H1 (cell line): ENCODE measurements at regions not wholly inside any gene's neighbourhood (a gene's known extent, or its start where the extent isn't known, plus 50 kb on each side); places are given as distances from the start of the nearest gene placed in this dataset.

ENCODE experiments used
- CTCF ChIA-PET: fragments of 300-600 bp; sonication (Branson Sonifier 250); formaldehyde crosslinking; loops from one replicate; lab custom pipeline; 2021; ENCODE audit not compliant: partially characterized antibody; lab: Charles Lee
- POLR2A ChIA-PET: fragments of 300-600 bp; sonication (Branson Sonifier 250); formaldehyde crosslinking; loops from one replicate; lab custom pipeline; 2021; ENCODE audit warnings: inconsistent platforms; ENCODE audit not compliant: partially characterized antibody; lab: Charles Lee
- DNase-seq, 2 experiments: peaks; one replicate each; pipeline versions ENCODE4 v3.0.0 to v3.0.0-alpha.2; 2010 to 2022; ENCODE audit warnings: low spot score in 2 of 2, low read depth in 1 of 2, mixed read lengths in 1 of 2
- FAIRE-seq: peaks from 2 replicates; lab custom pipeline; 2011; peaks lifted over from hg19 to GRCh38; lab: Jason Lieb, UNC
- H2AFZ ChIP-seq: 2 replicates; pipeline ENCODE4 v1.8.1; 2012; ENCODE audit warnings: low read length, inconsistent platforms
- H2AK5ac ChIP-seq: 2 replicates; pipeline ENCODE4 v1.6.1; 2013; ENCODE audit warnings: low read depth, low read length
- H2BK120ac ChIP-seq: replicated peaks from 2 replicates; pipeline ENCODE3; 2013; ENCODE audit warnings: low read depth, low read length, inconsistent platforms
- H2BK12ac ChIP-seq: 2 replicates; pipeline ENCODE4 v1.6.1; 2013; ENCODE audit warnings: low read depth, low read length
- H2BK15ac ChIP-seq: 2 replicates; pipeline ENCODE4 v1.6.1; 2013; ENCODE audit warnings: low read length
- H2BK20ac ChIP-seq: 2 replicates; pipeline ENCODE4 v1.6.1; 2013; ENCODE audit warnings: low read length
- H2BK5ac ChIP-seq: 2 replicates; pipeline ENCODE4 v1.6.1; 2013; ENCODE audit warnings: low read depth, low read length
- H3K14ac ChIP-seq: 2 replicates; pipeline ENCODE4 v1.6.1; 2013; ENCODE audit warnings: inconsistent platforms; ENCODE audit not compliant: insufficient read length
- H3K18ac ChIP-seq: 2 replicates; pipeline ENCODE4 v1.6.1; 2013; ENCODE audit warnings: low read length; ENCODE audit errors: extremely low read depth
- H3K23ac ChIP-seq: 2 replicates; pipeline ENCODE4 v1.6.1; 2013; ENCODE audit warnings: inconsistent platforms; ENCODE audit not compliant: insufficient read length
- H3K23me2 ChIP-seq: 2 replicates; pipeline ENCODE4 v1.6.1; 2013; ENCODE audit warnings: low read depth, low read length
- H3K27ac ChIP-seq: 2 replicates; pipeline ENCODE4 v1.6.1; 2011; ENCODE audit warnings: low read depth, low read length, inconsistent platforms
- H3K27me3 ChIP-seq, 4 experiments: replicated peaks in 1 of 4; 1 replicate in 1 of 4; 2 replicates in 3 of 4; pipeline versions ENCODE4 v1.6.1 to v1.8.1; 2011 to 2013; ENCODE audit warnings: low read length in 3 of 4, mild to moderate bottlenecking in 3 of 4, inconsistent platforms in 2 of 4, mixed read lengths in 2 of 4, moderate library complexity in 1 of 4; ENCODE audit not compliant: control insufficient read depth in 3 of 4, insufficient read depth in 3 of 4; ENCODE audit errors: extremely low read depth in 1 of 4
- H3K36me3 ChIP-seq, 4 experiments: 2 replicates each; pipeline versions ENCODE4 v1.6.1 to v1.8.1; 2011 to 2013; ENCODE audit warnings: mild to moderate bottlenecking in 4 of 4, low read length in 3 of 4, moderate library complexity in 2 of 4, control low read depth in 1 of 4, inconsistent platforms in 1 of 4; ENCODE audit not compliant: insufficient read depth in 4 of 4, control insufficient read depth in 2 of 4
- H3K4ac ChIP-seq: replicated peaks from 2 replicates; pipeline ENCODE3; 2013; ENCODE audit warnings: low read length, low read depth, mixed read lengths, inconsistent platforms; ENCODE audit not compliant: insufficient read length
- H3K4me1 ChIP-seq, 4 experiments: replicated peaks in 1 of 4; 1 replicate in 1 of 4; 2 replicates in 3 of 4; pipeline versions ENCODE4 v1.6.1 to v1.8.1; 2011 to 2013; ENCODE audit warnings: low read length in 3 of 4, inconsistent platforms in 2 of 4, mixed read lengths in 1 of 4; ENCODE audit not compliant: insufficient read depth in 4 of 4, control insufficient read depth in 3 of 4
- H3K4me2 ChIP-seq, 2 experiments: 2 replicates each; pipeline versions ENCODE4 v1.6.1 to v1.8.1; 2011 to 2013; ENCODE audit warnings: low read depth in 2 of 2, low read length in 2 of 2, control low read depth in 1 of 2, inconsistent platforms in 1 of 2, mild to moderate bottlenecking in 1 of 2; ENCODE audit not compliant: insufficient read depth in 1 of 2
- H3K4me3 ChIP-seq, 4 experiments: fragments of 200-600, 300-600 bp in 1 of 4; sonication (generic), shearing (Covaris generic), sonication (Bioruptor Twin) in 1 of 4; 2 replicates each; pipeline versions ENCODE4 v1.5.1 to v1.8.1; 2011 to 2016; ENCODE audit warnings: low read length in 4 of 4, low read depth in 3 of 4, control low read depth in 2 of 4, inconsistent platforms in 2 of 4, mild to moderate bottlenecking in 2 of 4, mixed read lengths in 1 of 4, moderate library complexity in 1 of 4; ENCODE audit not compliant: insufficient read depth in 2 of 4; ENCODE audit errors: extremely low read depth in 1 of 4
- H3K56ac ChIP-seq: replicated peaks from 2 replicates; pipeline ENCODE3; 2013; ENCODE audit warnings: low read depth, mild to moderate bottlenecking, mixed read lengths, low read length, inconsistent platforms; ENCODE audit not compliant: insufficient read length
- H3K79me1 ChIP-seq: 2 replicates; pipeline ENCODE4 v1.6.1; 2013; ENCODE audit warnings: low read depth, low read length, control low read depth
- H3K79me2 ChIP-seq, 2 experiments: 2 replicates each; pipeline versions ENCODE4 v1.6.1 to v1.8.1; 2012 to 2013; ENCODE audit warnings: low read length in 2 of 2, mild to moderate bottlenecking in 2 of 2, inconsistent platforms in 1 of 2; ENCODE audit not compliant: insufficient read depth in 2 of 2, control insufficient read depth in 1 of 2
- H3K9ac ChIP-seq, 4 experiments: replicated peaks in 1 of 4; 1 replicate in 1 of 4; 2 replicates in 3 of 4; pipeline versions ENCODE4 v1.6.1 to v1.8.1; 2011 to 2013; ENCODE audit warnings: low read depth in 3 of 4, low read length in 3 of 4, control low read depth in 2 of 4, mild to moderate bottlenecking in 2 of 4, moderate library complexity in 2 of 4, inconsistent platforms in 1 of 4; ENCODE audit errors: extremely low read depth in 1 of 4
- H3K9me3 ChIP-seq, 2 experiments: 2 replicates each; pipeline versions ENCODE4 v1.6.1 to v1.8.1; 2012 to 2013; ENCODE audit warnings: mild to moderate bottlenecking in 2 of 2, moderate library complexity in 2 of 2, control low read depth in 1 of 2, inconsistent platforms in 1 of 2, low read depth in 1 of 2, low read length in 1 of 2, mixed read lengths in 1 of 2; ENCODE audit not compliant: insufficient read depth in 2 of 2
- H4K20me1 ChIP-seq, 2 experiments: replicated peaks in 1 of 2; 2 replicates each; pipeline versions ENCODE3 to v1.8.1; 2011 to 2013; ENCODE audit warnings: inconsistent platforms in 2 of 2, low read length in 2 of 2, mild to moderate bottlenecking in 1 of 2; ENCODE audit not compliant: insufficient read depth in 2 of 2, control insufficient read depth in 1 of 2
- H4K5ac ChIP-seq: 2 replicates; pipeline ENCODE4 v1.6.1; 2013; ENCODE audit warnings: low read length, low read depth, mixed read lengths, inconsistent platforms; ENCODE audit not compliant: insufficient read length
- H4K8ac ChIP-seq: 2 replicates; pipeline ENCODE4 v1.8.0; 2013; ENCODE audit warnings: mild to moderate bottlenecking, moderate library complexity, low read length, inconsistent platforms; ENCODE audit not compliant: insufficient read depth; ENCODE audit errors: extremely low read depth
- H4K91ac ChIP-seq: replicated peaks from 2 replicates; pipeline ENCODE3; 2013; ENCODE audit warnings: low read length, mixed read lengths, inconsistent platforms; ENCODE audit not compliant: insufficient read length
- NRF1 ChIP-seq: IDR thresholded peaks from 2 replicates; pipeline ENCODE4 v1.6.1; 2011; ENCODE audit warnings: mild to moderate bottlenecking, low read depth, low read length, improper control_type of control experiment
- SAP30 ChIP-seq: fragments of 300-600 bp; sonication (generic); IDR thresholded peaks from 2 replicates; pipeline ENCODE4 v1.7.1; 2012; ENCODE audit warnings: low read length, moderate library complexity, mild to moderate bottlenecking, inconsistent platforms; ENCODE audit not compliant: insufficient read depth, insufficient replicate concordance
- SIN3A ChIP-seq, 2 experiments: IDR thresholded peaks in 1 of 2; conservative IDR thresholded peaks in 1 of 2; 2 replicates each; pipeline ENCODE4 v1.6.1; 2011 to 2012; ENCODE audit warnings: low read length in 2 of 2, improper control_type of control experiment in 1 of 2, low read depth in 1 of 2, mild to moderate bottlenecking in 1 of 2
- WGBS, 2 experiments: shearing (Covaris generic) in 1 of 2; methylation state at CpG; one replicate each; pipeline versions ENCODE4 v1.1.6 to v1.1.7; 2013 to 2015; ENCODE audit warnings: low lambda C conversion rate in 2 of 2, mixed read lengths in 2 of 2, inconsistent platforms in 1 of 2, low coverage in 1 of 2, missing lambda C conversion rate in 1 of 2; ENCODE audit not compliant: insufficient replicate concordance in 2 of 2, insufficient coverage in 1 of 2, insufficient read length in 1 of 2; ENCODE audit errors: extremely low coverage in 1 of 2, missing lambda C conversion rate in 1 of 2; 5-methylcytosine and 5-hydroxymethylcytosine counted together
- TF ChIP-seq, protein P1 (sequence below): IDR thresholded peaks from 2 replicates; pipeline ENCODE4 v1.6.1; 2011; ENCODE audit warnings: low read length, improper control_type of control experiment

- no peak overlapping the region for H3K9ac ChIP-seq
- H4K5ac ChIP-seq: no peak overlapping the region
- no peak for FAIRE-seq
- no peaks in the 10 kb centered on the region for H4K20me1 ChIP-seq
- H3K36me3 ChIP-seq: no peaks in the 10 kb centered on the region; a peak in 2 of 8 replicates
- no peak overlapping the region for H3K4ac ChIP-seq
- H3K23ac ChIP-seq: no peak overlapping the region
- TF ChIP-seq NRF1: no peak
- no peak for TF ChIP-seq SAP30
- TF ChIP-seq SIN3A (conservative IDR thresholded peaks at IDR 0.05 in 1 of 2, IDR thresholded peaks at IDR 0.05 in 1 of 2; ENCODE audit: low read depth in 1 of 2, low read length in 2 of 2): no peak
- TF ChIP-seq, protein P1, sequence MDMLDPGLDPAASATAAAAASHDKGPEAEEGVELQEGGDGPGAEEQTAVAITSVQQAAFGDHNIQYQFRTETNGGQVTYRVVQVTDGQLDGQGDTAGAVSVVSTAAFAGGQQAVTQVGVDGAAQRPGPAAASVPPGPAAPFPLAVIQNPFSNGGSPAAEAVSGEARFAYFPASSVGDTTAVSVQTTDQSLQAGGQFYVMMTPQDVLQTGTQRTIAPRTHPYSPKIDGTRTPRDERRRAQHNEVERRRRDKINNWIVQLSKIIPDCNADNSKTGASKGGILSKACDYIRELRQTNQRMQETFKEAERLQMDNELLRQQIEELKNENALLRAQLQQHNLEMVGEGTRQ: peak; percentile 13; the same call in 1 of the 2 replicates
- TF ChIP-seq, all 59 proteins: peak for 1
- Histone ChIP-seq H3K79me1 (no peaks in the 10 kb centered on the region), H4K8ac (no peak overlapping the region), H2AFZ (peak overlapping the region; percentile 21), H2BK15ac (no peak overlapping the region), H3K14ac (no peak overlapping the region), H2BK5ac (peak overlapping the region; percentile 71), H3K18ac (peak overlapping the region; percentile 44; the same call in 1 of the 2 replicates), H3K4me3 (no peak overlapping the region), H3K4me2 (no peak overlapping the region; a peak in 1 of 4 replicates), H3K23me2 (no peaks in the 10 kb centered on the region), H3K27ac (no peak overlapping the region), H2BK12ac (peak overlapping the region; percentile 72; the same call in 1 of the 2 replicates), H4K91ac (peak overlapping the region; percentile 34), H3K79me2 (no peaks in the 10 kb centered on the region), H2BK120ac (no peak overlapping the region), H2BK20ac (no peak overlapping the region; the same call in 1 of the 2 replicates), H3K9me3 (peaks cover 2 to 7% of the 10 kb centered on the region in 2 experiments; a peak in 1 of 4 replicates), H3K27me3 (peaks cover 0 to 1% (median 0%) of the 10 kb centered on the region in 4 experiments; a peak in 1 of 7 replicates), H3K4me1 (peaks cover 0 to 5% (median 2%) of the 10 kb centered on the region in 4 experiments; a peak in 3 of 7 replicates), H3K56ac (no peak overlapping the region), H2AK5ac (no peak overlapping the region)
- no peak for DNase-seq
- CTCF ChIA-PET: interaction anchor here (0.7 to 0.8 kb wide), 3 partner anchors 18 to 1764 kb away, joined by 3 to 4 read pairs (median 3); no protein-coding TSS in a partner anchor
- POLR2A ChIA-PET: no interaction called here
- 86% methylated on average over 3 of the region's 4 CpGs; no CpG with 5 or more reads in 1 of the 2 experiments for WGBS, 2 experiments
Observed at GRCh38 chr21:28579986-28580550, 412.6 kb downstream of the LTN1 start.
